ENCODE measurements at regions not wholly inside any gene's neighbourhood (a gene's known extent, or its start where the extent isn't known, plus 50 kb on each side); places are given as distances from the start of the nearest gene placed in this dataset.
"Not testable (repeated sequence)": the region's sequence is repeated elsewhere in the genome, so short reads cannot be mapped to it uniquely, and the experiment has no call there.

GRCh38 chr3:152650177-152650576 is 184.8 kb upstream of the P2RY1 start:
- intact Hi-C loops (cut with micrococcal nuclease), result no loop called here
- TF ChIP-seq FOS (IDR thresholded peaks at IDR 0.05; ENCODE audit: borderline replicate concordance, insufficient read depth, low read length), result no peak
- no peak for TF ChIP-seq CTCF (IDR thresholded peaks at IDR 0.05; ENCODE audit: extremely low read depth in 1 of 2, insufficient read depth in 1 of 2, low read depth in 1 of 2, low read length in 2 of 2)
- no peak for TF ChIP-seq MYC (IDR thresholded peaks at IDR 0.05; ENCODE audit: low read depth, low read length)
- TF ChIP-seq GATA2 (IDR thresholded peaks at IDR 0.05; ENCODE audit: insufficient read depth, insufficient read length, low read depth, low read length), result no peak
- TF ChIP-seq EZH2 (IDR thresholded peaks at IDR 0.05; ENCODE audit: borderline replicate concordance, low read depth, low read length, severe bottlenecking), result no peak
- no peak for TF ChIP-seq POLR2AphosphoS5 (IDR thresholded peaks at IDR 0.05; ENCODE audit: insufficient read depth, low read depth, low read length)
- no peak for TF ChIP-seq JUN (IDR thresholded peaks at IDR 0.05; ENCODE audit: borderline replicate concordance, insufficient read depth, insufficient read length, low read depth)
- TF ChIP-seq POLR2A (IDR thresholded peaks at IDR 0.05; ENCODE audit: low read depth, low read length), result no peak
- no peak for TF ChIP-seq MAX (IDR thresholded peaks at IDR 0.05; ENCODE audit: insufficient read depth, insufficient read length)
- H3K36me3 ChIP-seq (ENCODE audit: control insufficient read depth in 2 of 2, extremely low read depth in 1 of 2, insufficient read depth in 2 of 2, low read length in 2 of 2), result no peaks in the 10 kb centered on the region
- dilution Hi-C loops (cut with MboI; ENCODE audit: extremely low pct_ligation_motif_present, low sequenced_read_pairs), result no loop called here
- H3K27me3 ChIP-seq (ENCODE audit: control insufficient read depth in 2 of 2, insufficient read depth in 2 of 2, low read length in 2 of 2), result peaks cover 0 to 3% of the 10 kb centered on the region in 2 experiments
- no peak overlapping the region for H3K4me2 ChIP-seq (ENCODE audit: insufficient read depth, low read length)
- ChIA-PET POLR2A (no interaction called here), CTCF (interaction anchor here (1.7 kb wide), 1 partner anchor 9 kb away, joined by 4 read pairs; no protein-coding TSS in a partner anchor)
- no peaks in the 10 kb centered on the region for H3K9me1 ChIP-seq (replicated peaks; ENCODE audit: control insufficient read depth, extremely low read depth, insufficient read depth, low read length)
- FAIRE-seq (no peak), DNase-seq (ENCODE audit: low read depth, low spot score) (no peak)
- H3K27ac ChIP-seq (ENCODE audit: insufficient read depth, low read depth, low read length), result no peak overlapping the region
- no peaks in the 10 kb centered on the region for H4K20me1 ChIP-seq (replicated peaks; ENCODE audit: control insufficient read depth, extremely low read depth, insufficient read depth, low read length)
- no TSS peak for BruUV-seq (replicated peaks)
- no peaks in the 10 kb centered on the region for H3K9me3 ChIP-seq (replicated peaks; ENCODE audit: control insufficient read depth, insufficient read depth, low read length)
- no peaks in the 10 kb centered on the region for H3K79me2 ChIP-seq (ENCODE audit: control insufficient read depth, insufficient read depth, low read length)
- no peak overlapping the region for H2AFZ ChIP-seq (ENCODE audit: low read depth, low read length)
- H3K4me1 ChIP-seq (ENCODE audit: control insufficient read depth, extremely low read depth, insufficient read depth, low read length), result no peaks in the 10 kb centered on the region
- H3K9ac ChIP-seq (replicated peaks; ENCODE audit: extremely low read depth, insufficient read depth, low read length), result no peak overlapping the region
- no peak overlapping the region for H3K4me3 ChIP-seq (replicated peaks in 1 of 3; ENCODE audit: insufficient read depth in 1 of 3, low read depth in 1 of 3, low read length in 3 of 3)

GRCh38 chr3:152650923-152651322 is 184.0 kb upstream of the P2RY1 start:
- dilution Hi-C loops (cut with MboI; ENCODE audit: extremely low pct_ligation_motif_present, low sequenced_read_pairs); H3K4me2 ChIP-seq (ENCODE audit: insufficient read depth, low read length); DNase-seq (ENCODE audit: low read depth, low spot score); H3K4me1 ChIP-seq (ENCODE audit: control insufficient read depth, extremely low read depth, insufficient read depth, low read length); POLR2A ChIA-PET; intact Hi-C loops (cut with micrococcal nuclease); H4K20me1 ChIP-seq (replicated peaks; ENCODE audit: control insufficient read depth, extremely low read depth, insufficient read depth, low read length); H3K27ac ChIP-seq (ENCODE audit: insufficient read depth, low read depth, low read length); H3K4me3 ChIP-seq (replicated peaks in 1 of 3; ENCODE audit: insufficient read depth in 1 of 3, low read depth in 1 of 3, low read length in 3 of 3); FAIRE-seq; BruUV-seq (replicated peaks); H3K9ac ChIP-seq (replicated peaks; ENCODE audit: extremely low read depth, insufficient read depth, low read length); H3K27me3 ChIP-seq (ENCODE audit: control insufficient read depth in 2 of 2, insufficient read depth in 2 of 2, low read length in 2 of 2); H3K9me3 ChIP-seq (replicated peaks; ENCODE audit: control insufficient read depth, insufficient read depth, low read length); H3K79me2 ChIP-seq (ENCODE audit: control insufficient read depth, insufficient read depth, low read length); H3K9me1 ChIP-seq (replicated peaks; ENCODE audit: control insufficient read depth, extremely low read depth, insufficient read depth, low read length); H3K36me3 ChIP-seq (ENCODE audit: control insufficient read depth in 2 of 2, extremely low read depth in 1 of 2, insufficient read depth in 2 of 2, low read length in 2 of 2); H2AFZ ChIP-seq (ENCODE audit: low read depth, low read length): not testable (repeated sequence)
- CTCF ChIA-PET, result interaction anchor here (1.7 kb wide), 1 partner anchor 8 kb away, joined by 4 read pairs; no protein-coding TSS in a partner anchor

Measured in endothelial cell of umbilical vein (primary cell).